ENCODE measurements at regions not wholly inside any gene's neighbourhood (a gene's known extent, or its start where the extent isn't known, plus 50 kb on each side); places are given as distances from the start of the nearest gene placed in this dataset.
A peak's percentile ranks its signal among the peaks of the same experiment; 100 is the strongest.

DNA sequence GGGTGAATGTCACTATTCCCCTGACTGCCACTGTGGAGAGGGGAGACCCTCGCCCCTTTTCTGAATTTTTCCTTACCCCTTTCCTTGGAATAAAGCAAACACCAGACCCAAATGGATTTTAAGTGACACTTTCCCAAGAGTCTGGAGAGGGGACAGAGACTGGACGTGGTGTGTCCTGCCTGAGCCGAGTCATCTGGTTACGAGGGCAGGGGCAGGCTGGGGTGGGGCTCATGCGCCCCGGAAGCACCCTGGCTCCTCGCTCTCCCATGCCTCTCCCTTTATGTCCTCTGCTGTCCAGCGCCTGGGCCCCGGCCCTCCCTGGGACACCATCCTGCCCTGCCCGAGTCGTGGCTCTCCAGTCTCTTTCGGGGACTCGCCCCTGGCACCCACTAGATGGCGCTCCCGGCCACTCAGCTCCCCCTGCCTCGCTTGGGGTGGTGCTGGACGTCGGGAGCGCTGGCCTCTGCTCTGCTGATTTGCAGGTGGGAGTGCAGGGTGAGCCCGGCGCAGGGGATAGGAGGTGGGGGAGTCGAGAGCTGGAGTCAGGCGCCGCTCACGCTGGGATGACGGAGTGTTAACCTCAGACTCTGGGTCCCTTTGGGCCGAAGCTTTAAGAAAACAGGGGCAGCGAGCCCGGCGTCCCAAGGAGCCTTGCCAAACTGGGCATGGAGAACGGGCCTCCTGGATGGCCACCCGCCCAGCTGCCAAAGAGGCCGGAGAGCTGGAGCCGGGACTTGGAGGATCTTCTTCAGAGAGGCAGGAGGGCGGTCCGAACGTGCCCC lies 89.8 kb downstream of the RPS6KA4 start (continued):
- TF ChIP-seq, protein P1, sequence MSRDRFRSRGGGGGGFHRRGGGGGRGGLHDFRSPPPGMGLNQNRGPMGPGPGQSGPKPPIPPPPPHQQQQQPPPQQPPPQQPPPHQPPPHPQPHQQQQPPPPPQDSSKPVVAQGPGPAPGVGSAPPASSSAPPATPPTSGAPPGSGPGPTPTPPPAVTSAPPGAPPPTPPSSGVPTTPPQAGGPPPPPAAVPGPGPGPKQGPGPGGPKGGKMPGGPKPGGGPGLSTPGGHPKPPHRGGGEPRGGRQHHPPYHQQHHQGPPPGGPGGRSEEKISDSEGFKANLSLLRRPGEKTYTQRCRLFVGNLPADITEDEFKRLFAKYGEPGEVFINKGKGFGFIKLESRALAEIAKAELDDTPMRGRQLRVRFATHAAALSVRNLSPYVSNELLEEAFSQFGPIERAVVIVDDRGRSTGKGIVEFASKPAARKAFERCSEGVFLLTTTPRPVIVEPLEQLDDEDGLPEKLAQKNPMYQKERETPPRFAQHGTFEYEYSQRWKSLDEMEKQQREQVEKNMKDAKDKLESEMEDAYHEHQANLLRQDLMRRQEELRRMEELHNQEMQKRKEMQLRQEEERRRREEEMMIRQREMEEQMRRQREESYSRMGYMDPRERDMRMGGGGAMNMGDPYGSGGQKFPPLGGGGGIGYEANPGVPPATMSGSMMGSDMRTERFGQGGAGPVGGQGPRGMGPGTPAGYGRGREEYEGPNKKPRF (IDR thresholded peaks at IDR 0.05; ENCODE audit: low read depth, low read length), result no peak
- TF ChIP-seq, protein P2, sequence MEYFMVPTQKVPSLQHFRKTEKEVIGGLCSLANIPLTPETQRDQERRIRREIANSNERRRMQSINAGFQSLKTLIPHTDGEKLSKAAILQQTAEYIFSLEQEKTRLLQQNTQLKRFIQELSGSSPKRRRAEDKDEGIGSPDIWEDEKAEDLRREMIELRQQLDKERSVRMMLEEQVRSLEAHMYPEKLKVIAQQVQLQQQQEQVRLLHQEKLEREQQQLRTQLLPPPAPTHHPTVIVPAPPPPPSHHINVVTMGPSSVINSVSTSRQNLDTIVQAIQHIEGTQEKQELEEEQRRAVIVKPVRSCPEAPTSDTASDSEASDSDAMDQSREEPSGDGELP (CRISPR knock-in tag; IDR thresholded peaks at IDR 0.05; ENCODE audit: borderline replicate concordance), result peak; percentile 64; the same call in 1 of the 2 replicates
- TF ChIP-seq NCOA6 (IDR thresholded peaks at IDR 0.05) (peak; percentile 40), MAFK (IDR thresholded peaks at IDR 0.05; ENCODE audit: low read length) (no peak), RB1 (IDR thresholded peaks at IDR 0.05; ENCODE audit: low read depth) (0 out of 2 replicates have a peak, but pooled peaks have one; percentile 22), STAG1 (CRISPR knock-in tag; IDR thresholded peaks at IDR 0.05; ENCODE audit: borderline replicate concordance) (peak; percentile 81; the same call in 1 of the 2 replicates), MAZ (CRISPR knock-in tag; conservative IDR thresholded peaks at IDR 0.05 in 1 of 2, IDR thresholded peaks at IDR 0.05 in 1 of 2) (peak in 1 of 2 experiments; percentile 91; a peak in 2 of 4 replicates), TCFL5 (CRISPR knock-in tag; conservative IDR thresholded peaks at IDR 0.05) (no peak), TOE1 (IDR thresholded peaks at IDR 0.05; ENCODE audit: borderline replicate concordance) (no peak), TOE1 (CRISPR knock-in tag; IDR thresholded peaks at IDR 0.05; ENCODE audit: borderline replicate concordance, low read depth) (0 out of 2 replicates have a peak, but pooled peaks have one; percentile 48), MTF1 (CRISPR knock-in tag; IDR thresholded peaks at IDR 0.05; ENCODE audit: borderline replicate concordance) (no peak), GTF2A2 (tag; IDR thresholded peaks at IDR 0.05) (no peak), SRF (CRISPR knock-in tag; IDR thresholded peaks at IDR 0.05) (0 out of 4 replicates have a peak, but pooled peaks of 1 of the 2 experiments have one; percentile 39), SMC3 (conservative IDR thresholded peaks at IDR 0.05; ENCODE audit: insufficient read depth, low read depth, low read length) (peak; percentile 66), SRSF3 (IDR thresholded peaks at IDR 0.05; ENCODE audit: insufficient read depth, low read length) (no peak), RAD21 (CRISPR knock-in tag; conservative IDR thresholded peaks at IDR 0.05 in 1 of 2, IDR thresholded peaks at IDR 0.05 in 1 of 2) (peak; percentile 62 to 83; a peak in 3 of 4 replicates), NFE2L1 (tag; IDR thresholded peaks at IDR 0.05; ENCODE audit: borderline replicate concordance, low read depth) (no peak)
- TF ChIP-seq, protein P3, sequence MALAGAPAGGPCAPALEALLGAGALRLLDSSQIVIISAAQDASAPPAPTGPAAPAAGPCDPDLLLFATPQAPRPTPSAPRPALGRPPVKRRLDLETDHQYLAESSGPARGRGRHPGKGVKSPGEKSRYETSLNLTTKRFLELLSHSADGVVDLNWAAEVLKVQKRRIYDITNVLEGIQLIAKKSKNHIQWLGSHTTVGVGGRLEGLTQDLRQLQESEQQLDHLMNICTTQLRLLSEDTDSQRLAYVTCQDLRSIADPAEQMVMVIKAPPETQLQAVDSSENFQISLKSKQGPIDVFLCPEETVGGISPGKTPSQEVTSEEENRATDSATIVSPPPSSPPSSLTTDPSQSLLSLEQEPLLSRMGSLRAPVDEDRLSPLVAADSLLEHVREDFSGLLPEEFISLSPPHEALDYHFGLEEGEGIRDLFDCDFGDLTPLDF (CRISPR knock-in tag; IDR thresholded peaks at IDR 0.05), result 0 out of 2 replicates have a peak, but pooled peaks have one; percentile 49
- TF ChIP-seq, protein P4, sequence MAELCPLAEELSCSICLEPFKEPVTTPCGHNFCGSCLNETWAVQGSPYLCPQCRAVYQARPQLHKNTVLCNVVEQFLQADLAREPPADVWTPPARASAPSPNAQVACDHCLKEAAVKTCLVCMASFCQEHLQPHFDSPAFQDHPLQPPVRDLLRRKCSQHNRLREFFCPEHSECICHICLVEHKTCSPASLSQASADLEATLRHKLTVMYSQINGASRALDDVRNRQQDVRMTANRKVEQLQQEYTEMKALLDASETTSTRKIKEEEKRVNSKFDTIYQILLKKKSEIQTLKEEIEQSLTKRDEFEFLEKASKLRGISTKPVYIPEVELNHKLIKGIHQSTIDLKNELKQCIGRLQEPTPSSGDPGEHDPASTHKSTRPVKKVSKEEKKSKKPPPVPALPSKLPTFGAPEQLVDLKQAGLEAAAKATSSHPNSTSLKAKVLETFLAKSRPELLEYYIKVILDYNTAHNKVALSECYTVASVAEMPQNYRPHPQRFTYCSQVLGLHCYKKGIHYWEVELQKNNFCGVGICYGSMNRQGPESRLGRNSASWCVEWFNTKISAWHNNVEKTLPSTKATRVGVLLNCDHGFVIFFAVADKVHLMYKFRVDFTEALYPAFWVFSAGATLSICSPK (IDR thresholded peaks at IDR 0.05; ENCODE audit: borderline replicate concordance), result no peak

Data from K562 (cell line).